MCF 10A (cell line): ENCODE measurements at regions not wholly inside any gene's neighbourhood (a gene's known extent, or its start where the extent isn't known, plus 50 kb on each side); places are given as distances from the start of the nearest gene placed in this dataset.

Source experiments
- BruUV-seq: library from RNA; stranded (reverse); fragments of 400-500 nt; replicated peaks from 2 replicates; lab custom pipeline; 2021; lab: Mats Ljungman, UMichigan
- CTCF ChIA-PET: fragments of 300-600 bp; sonication (Branson Sonifier 250); formaldehyde crosslinking; extraction: SDS; loops from one replicate; lab custom pipeline; 2021; ENCODE audit warnings: antibody characterized with exemption, inconsistent platforms; lab: Yijun Ruan, JAX
- POLR2A ChIA-PET: fragments of 300-600, 350-650 bp; sonication (Branson Sonifier 250); formaldehyde crosslinking; extraction: SDS; loops from one replicate; lab custom pipeline; 2020; ENCODE audit warnings: antibody characterized with exemption, inconsistent platforms; lab: Yijun Ruan, JAX
- DNase-seq: peaks from one replicate; pipeline ENCODE4 v3.0.0-alpha.2; 2018; ENCODE audit not compliant: unreplicated experiment
- H3K27ac Mint-ChIP-seq: one replicate; pipeline ENCODE4 v1.8.0; 2022; ENCODE audit warnings: mild to moderate bottlenecking, low read depth, mixed read lengths; ENCODE audit not compliant: unreplicated experiment
- H3K27me3 Mint-ChIP-seq: one replicate; pipeline ENCODE4 v1.8.0; 2022; ENCODE audit warnings: mixed read lengths; ENCODE audit not compliant: insufficient read depth, unreplicated experiment
- H3K36me3 Mint-ChIP-seq: one replicate; pipeline ENCODE4 v1.8.0; 2022; ENCODE audit warnings: mild to moderate bottlenecking, moderate library complexity, mixed read lengths; ENCODE audit not compliant: insufficient read depth, unreplicated experiment
- H3K4me1 Mint-ChIP-seq: one replicate; pipeline ENCODE4 v1.8.0; 2022; ENCODE audit warnings: mixed read lengths; ENCODE audit not compliant: insufficient read depth, unreplicated experiment
- H3K4me3 Mint-ChIP-seq: one replicate; pipeline ENCODE4 v1.8.0; 2022; ENCODE audit warnings: mild to moderate bottlenecking, moderate library complexity, mixed read lengths; ENCODE audit not compliant: unreplicated experiment
- H3K9me3 Mint-ChIP-seq: one replicate; pipeline ENCODE4 v1.8.0; 2022; ENCODE audit warnings: mixed read lengths; ENCODE audit not compliant: unreplicated experiment
- intact Hi-C: fragments of 100-400 bp; cut with micrococcal nuclease; formaldehyde crosslinking; loops from 2 replicates; pipeline ENCODE4 v1.14.1; 2022
- TF ChIP-seq, protein P1 (sequence below): fragments of 200-600 bp; IDR thresholded peaks from one replicate; pipeline ENCODE4 v1.8.0; 2022; ENCODE audit warnings: antibody characterized with exemption, mild to moderate bottlenecking; ENCODE audit not compliant: unreplicated experiment

DNA sequence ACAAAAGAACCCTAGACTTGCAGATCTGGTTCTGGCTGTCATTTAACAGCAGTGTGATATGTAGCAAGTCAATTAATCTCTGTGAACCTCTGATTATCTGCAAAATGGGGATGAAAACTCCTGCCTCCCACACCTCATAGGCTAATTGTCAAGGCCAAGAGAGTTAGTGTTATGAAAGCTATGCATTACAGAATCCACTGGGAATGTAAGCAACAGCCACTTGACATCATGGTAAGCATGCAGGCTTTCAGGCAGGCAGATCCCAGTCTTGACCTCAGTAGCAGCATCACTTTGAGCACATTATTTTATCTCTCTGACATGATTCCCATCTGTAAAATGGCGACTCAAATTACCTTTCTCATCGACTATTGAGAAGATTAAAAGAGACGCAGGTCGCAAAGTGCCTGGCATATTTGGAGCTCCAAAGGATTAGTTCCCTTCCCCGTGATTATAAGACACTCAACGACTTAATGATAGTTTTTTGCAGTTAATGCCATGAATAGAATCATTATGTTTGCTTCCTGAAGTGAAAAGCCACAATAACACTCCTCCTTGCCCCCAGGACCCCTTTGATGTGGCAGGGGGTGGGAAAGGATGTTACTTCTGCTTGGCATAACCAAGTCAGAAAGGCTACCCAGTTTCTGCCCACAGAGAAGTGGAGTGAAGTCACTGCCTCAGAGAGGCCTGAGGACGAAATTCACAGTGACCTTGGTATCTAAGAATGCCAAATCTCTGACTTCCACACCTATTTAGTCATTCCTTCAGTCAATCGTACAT lies 273.0 kb upstream of the NFIA start:
- H3K9me3 Mint-ChIP-seq: no peaks in the 10 kb centered on the region
- ChIA-PET POLR2A (no interaction called here), CTCF (no interaction called here)
- H3K36me3 Mint-ChIP-seq: no peaks in the 10 kb centered on the region
- H3K27me3 Mint-ChIP-seq: no peaks in the 10 kb centered on the region
- H3K4me1 Mint-ChIP-seq: no peaks in the 10 kb centered on the region
- no peak overlapping the region for H3K4me3 Mint-ChIP-seq
- intact Hi-C loops: no loop called here
- no peak for DNase-seq
- H3K27ac Mint-ChIP-seq: no peak overlapping the region
- TF ChIP-seq, protein P1, sequence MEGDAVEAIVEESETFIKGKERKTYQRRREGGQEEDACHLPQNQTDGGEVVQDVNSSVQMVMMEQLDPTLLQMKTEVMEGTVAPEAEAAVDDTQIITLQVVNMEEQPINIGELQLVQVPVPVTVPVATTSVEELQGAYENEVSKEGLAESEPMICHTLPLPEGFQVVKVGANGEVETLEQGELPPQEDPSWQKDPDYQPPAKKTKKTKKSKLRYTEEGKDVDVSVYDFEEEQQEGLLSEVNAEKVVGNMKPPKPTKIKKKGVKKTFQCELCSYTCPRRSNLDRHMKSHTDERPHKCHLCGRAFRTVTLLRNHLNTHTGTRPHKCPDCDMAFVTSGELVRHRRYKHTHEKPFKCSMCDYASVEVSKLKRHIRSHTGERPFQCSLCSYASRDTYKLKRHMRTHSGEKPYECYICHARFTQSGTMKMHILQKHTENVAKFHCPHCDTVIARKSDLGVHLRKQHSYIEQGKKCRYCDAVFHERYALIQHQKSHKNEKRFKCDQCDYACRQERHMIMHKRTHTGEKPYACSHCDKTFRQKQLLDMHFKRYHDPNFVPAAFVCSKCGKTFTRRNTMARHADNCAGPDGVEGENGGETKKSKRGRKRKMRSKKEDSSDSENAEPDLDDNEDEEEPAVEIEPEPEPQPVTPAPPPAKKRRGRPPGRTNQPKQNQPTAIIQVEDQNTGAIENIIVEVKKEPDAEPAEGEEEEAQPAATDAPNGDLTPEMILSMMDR: no peak
- no TSS peak for BruUV-seq

DNA sequence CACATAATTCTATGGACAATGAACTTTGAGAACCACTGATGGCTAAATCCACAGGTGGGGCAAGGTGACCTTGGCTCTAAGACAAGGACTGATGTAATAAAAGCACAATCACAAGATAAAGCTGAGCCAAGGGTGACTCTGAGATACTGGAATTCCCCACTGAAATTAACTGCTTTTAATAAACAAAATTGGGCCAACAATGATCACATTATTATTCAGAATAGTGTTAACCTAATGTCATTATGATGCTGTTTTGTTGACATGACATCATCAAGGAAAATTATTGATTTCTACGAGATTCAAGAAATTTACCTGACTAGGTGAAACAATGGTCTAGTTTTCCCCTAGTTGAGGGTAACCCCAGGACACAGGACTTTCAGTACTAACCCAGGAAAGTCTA lies 273.7 kb upstream of the NFIA start:
- BruUV-seq: no TSS peak
- ChIA-PET CTCF (interaction anchor here (0.7 kb wide), 1 partner anchor 528 kb away, joined by 3 read pairs; no protein-coding TSS in a partner anchor), POLR2A (no interaction called here)
- H3K36me3 Mint-ChIP-seq: no peaks in the 10 kb centered on the region
- no peaks in the 10 kb centered on the region for H3K4me1 Mint-ChIP-seq
- no peaks in the 10 kb centered on the region for H3K9me3 Mint-ChIP-seq
- intact Hi-C loops: no loop called here
- H3K4me3 Mint-ChIP-seq: no peak overlapping the region
- no peaks in the 10 kb centered on the region for H3K27me3 Mint-ChIP-seq
- H3K27ac Mint-ChIP-seq: no peak overlapping the region
- no peak for DNase-seq
- TF ChIP-seq, protein P1: no peak

DNA sequence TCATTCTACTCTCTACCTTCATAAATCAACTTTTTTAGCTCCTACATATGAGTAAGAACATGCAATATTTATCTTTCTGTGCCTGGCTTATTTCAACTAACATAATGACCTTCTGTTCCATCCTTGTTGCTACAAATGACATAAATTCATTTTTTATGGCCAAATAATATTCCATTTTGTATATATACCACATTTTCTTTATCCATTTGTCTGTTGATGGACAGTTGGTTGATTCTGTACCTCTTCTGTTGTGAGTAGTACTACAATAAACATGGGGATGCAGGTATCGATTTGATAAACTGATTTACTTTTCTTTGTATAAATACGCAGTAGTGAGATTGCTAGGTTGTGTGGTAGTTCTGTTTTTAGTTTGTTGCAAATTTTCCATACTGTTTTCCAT lies 279.5 kb upstream of the NFIA start:
- no peaks in the 10 kb centered on the region for H3K36me3 Mint-ChIP-seq
- no peaks in the 10 kb centered on the region for H3K9me3 Mint-ChIP-seq
- H3K27ac Mint-ChIP-seq: no peak overlapping the region
- no peaks in the 10 kb centered on the region for H3K4me1 Mint-ChIP-seq
- no TSS peak for BruUV-seq
- TF ChIP-seq, protein P1: no peak
- ChIA-PET CTCF (no interaction called here), POLR2A (no interaction called here)
- H3K27me3 Mint-ChIP-seq: peaks cover 2% of the 10 kb centered on the region
- intact Hi-C loops: no loop called here
- H3K4me3 Mint-ChIP-seq: no peak overlapping the region
- DNase-seq: no peak

DNA sequence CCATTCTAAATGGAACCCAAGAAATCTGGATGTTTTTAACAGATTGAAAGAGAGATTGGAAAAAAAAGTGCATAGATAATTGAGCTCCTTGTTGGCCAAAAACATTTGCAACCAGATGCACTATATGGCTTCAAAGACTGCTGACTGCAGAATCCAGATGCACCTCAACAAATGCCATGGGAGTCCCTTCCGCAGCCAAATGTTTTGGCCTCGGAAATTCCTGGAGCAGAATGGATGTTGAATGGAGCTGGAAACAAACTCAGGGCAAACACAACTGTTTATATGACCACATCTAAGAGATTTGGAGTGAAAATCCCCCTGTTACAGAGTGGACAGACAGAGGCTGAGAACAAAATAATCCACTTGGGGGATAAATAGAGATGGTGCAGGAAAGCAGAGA lies 285.0 kb upstream of the NFIA start:
- TF ChIP-seq, protein P1: no peak
- no peak for DNase-seq
- BruUV-seq: no TSS peak
- H3K4me3 Mint-ChIP-seq: no peak overlapping the region
- no peaks in the 10 kb centered on the region for H3K9me3 Mint-ChIP-seq
- H3K27ac Mint-ChIP-seq: no peak overlapping the region
- H3K4me1 Mint-ChIP-seq: no peaks in the 10 kb centered on the region
- intact Hi-C loops: no loop called here
- no peaks in the 10 kb centered on the region for H3K36me3 Mint-ChIP-seq
- POLR2A ChIA-PET: no interaction called here
- H3K27me3 Mint-ChIP-seq: peaks cover 32% of the 10 kb centered on the region
- CTCF ChIA-PET: interaction anchor here (0.6 kb wide), 1 partner anchor 10 kb away, joined by 3 read pairs; no protein-coding TSS in a partner anchor
